Heart left ventricle (tissue), 13 donors: ENCODE measurements at regions not wholly inside any gene's neighbourhood (a gene's known extent, or its start where the extent isn't known, plus 50 kb on each side); places are given as distances from the start of the nearest gene placed in this dataset.

Experiments
- CTCF ChIP-seq, 12 donors: fragments of 200-600 bp; sonication (generic) in 4 of 12; IDR thresholded peaks; one replicate each; pipeline versions ENCODE4 v1.5.0 to v1.8.0; 2018 to 2022; ENCODE audit warnings: antibody characterized with exemption in 12 of 12, mild to moderate bottlenecking in 5 of 12
- POLR2A ChIP-seq, 2 donors: fragments of 450-650 bp; IDR thresholded peaks; one replicate each; pipeline ENCODE4 v1.6.1; 2017; ENCODE audit warnings: antibody characterized with exemption in 2 of 2, mild to moderate bottlenecking in 2 of 2, moderate library complexity in 2 of 2
- donor health status: ischemic (EF 13 %, LVEDD 7.1; RV severe dilation, severe dysfunction).
- donor health status: DM: no; HTN: yes; CAD: no.
- donor health status: DM: no; HTN: no; CAD: no.
- donor health status: ischemic (EF 25% LVEDD 6.9; RV normal size, moderate dysfunction).
- donor health status: ischemic (EF 25% LVEDD 5.7; RV mildly dilated, moderate dysfunction).
- donor health status: ischemic (EF 35%, LVEDD 5.7; RV mildly dilated, moderate dysfunction).
- donor health status: nonischemic (EF 11% LVEDD 7.7; RV severe dilation, severe dysfunction).
- donor health status: DM: yes; HTN: yes; CAD: no.
- donor health status: PGD.
- donor health status: ischemic (EF 29% LVEDD 5.4; RV normal size, mild dysfunction).
- donor health status: nonischemic (EF 23%, LVEDD 6.1; RV moderate dilation, normal function).

DNA sequence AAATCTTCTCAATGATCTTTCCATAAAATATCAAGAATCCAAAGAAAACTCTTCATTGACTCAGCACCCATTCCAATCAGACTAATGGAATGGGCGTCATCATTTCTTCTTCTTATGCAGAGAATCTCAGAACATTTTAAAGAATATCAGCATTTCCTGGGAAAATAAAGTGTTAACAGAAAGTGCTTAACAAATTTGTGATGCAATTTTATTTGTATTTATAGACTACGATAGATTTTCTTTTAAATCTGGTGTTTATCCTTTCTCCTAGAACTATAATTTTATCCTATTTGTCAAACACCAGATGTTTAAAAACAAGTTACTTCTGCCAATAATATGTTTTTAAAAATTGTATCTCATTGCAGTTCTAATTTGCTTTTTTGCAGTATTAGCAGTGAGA lies 330.7 kb downstream of the COL12A1 start:
- no peak for TF ChIP-seq CTCF (IDR thresholded peaks at IDR 0.05)
- no peak for TF ChIP-seq POLR2A (IDR thresholded peaks at IDR 0.05)
